Iris pigment epithelial cell (primary cell): ENCODE measurements at regions not wholly inside any gene's neighbourhood (a gene's known extent, or its start where the extent isn't known, plus 50 kb on each side); places are given as distances from the start of the nearest gene placed in this dataset.

Source experiments
- DNase-seq: peaks from one replicate; pipeline ENCODE4 v3.0.0-alpha.2; 2011; ENCODE audit warnings: low read depth

GRCh38 chr14:98888927-98889835 lies 382.8 kb downstream of the BCL11B start:
- DNase-seq = no peak

GRCh38 chr14:98889836-98890185 lies 382.2 kb downstream of the BCL11B start:
- no peak for DNase-seq

GRCh38 chr14:98890556-98891340 lies 381.2 kb downstream of the BCL11B start:
- no peak for DNase-seq

- no peak for DNase-seq
Measured at GRCh38 chr14:98893675-98894074, 378.3 kb downstream of the BCL11B start.

GRCh38 chr14:98894600-98894999 lies 377.4 kb downstream of the BCL11B start:
- DNase-seq = no peak

GRCh38 chr14:98896449-98896848 lies 375.5 kb downstream of the BCL11B start:
- no peak for DNase-seq

GRCh38 chr14:98897605-98898309 lies 374.2 kb downstream of the BCL11B start:
- no peak for DNase-seq

GRCh38 chr14:98899441-98899840 lies 372.6 kb downstream of the BCL11B start:
- DNase-seq = no peak

- no peak for DNase-seq
Measured at GRCh38 chr14:98900236-98900635, 371.8 kb downstream of the BCL11B start.

- DNase-seq = no peak
Measured at GRCh38 chr14:98900798-98901197, 371.2 kb downstream of the BCL11B start.

- no peak for DNase-seq
Measured at GRCh38 chr14:98901511-98902205, 370.3 kb downstream of the BCL11B start.

- DNase-seq = no peak
Measured at GRCh38 chr14:98903371-98903770, 368.6 kb downstream of the BCL11B start.

- no peak for DNase-seq
Measured at GRCh38 chr14:98904677-98905076, 367.3 kb downstream of the BCL11B start.

GRCh38 chr14:98906123-98906995 lies 365.6 kb downstream of the BCL11B start:
- no peak for DNase-seq

GRCh38 chr14:98907271-98907670 lies 364.7 kb downstream of the BCL11B start:
- DNase-seq = no peak

- DNase-seq = no peak
Measured at GRCh38 chr14:98908050-98908449, 363.9 kb downstream of the BCL11B start.

- DNase-seq = no peak
Measured at GRCh38 chr14:98909251-98909944, 362.6 kb downstream of the BCL11B start.

GRCh38 chr14:98910061-98910460 lies 361.9 kb downstream of the BCL11B start:
- no peak for DNase-seq

- no peak for DNase-seq
Measured at GRCh38 chr14:98912655-98913054, 359.3 kb downstream of the BCL11B start.

- no peak for DNase-seq
Measured at GRCh38 chr14:98913967-98914650, 357.9 kb downstream of the BCL11B start.
